ENCODE measurements at regions not wholly inside any gene's neighbourhood (a gene's known extent, or its start where the extent isn't known, plus 50 kb on each side); places are given as distances from the start of the nearest gene placed in this dataset.

GRCh38 chrX:42988700-42989099, 210.7 kb upstream of the PPP1R2C start:
- no peak for DNase-seq
- H3K79me1 ChIP-seq (ENCODE audit: low read length), result peaks cover 1% of the 10 kb centered on the region
- no peak overlapping the region for H3K18ac ChIP-seq (ENCODE audit: low read length)
- H3K9me3 ChIP-seq (ENCODE audit: insufficient read depth, low read depth, low read length), result no peaks in the 10 kb centered on the region
- no peak overlapping the region for H3K27ac ChIP-seq (ENCODE audit: low read depth, low read length)
- H3K36me3 ChIP-seq (ENCODE audit: control insufficient read depth in 1 of 2, insufficient read depth in 2 of 2, low read length in 2 of 2), result no peaks in the 10 kb centered on the region
- H2BK5ac ChIP-seq (ENCODE audit: low read depth, low read length, poor library complexity), result no peak overlapping the region
- no peak overlapping the region for H4K8ac ChIP-seq (ENCODE audit: low read depth, low read length)
- H2AFZ ChIP-seq (ENCODE audit: insufficient read depth, low read length, poor library complexity), result no peak overlapping the region
- H2AK5ac ChIP-seq (ENCODE audit: low read length), result no peak overlapping the region
- no peak overlapping the region for H3K14ac ChIP-seq (ENCODE audit: low read length)
- no peak overlapping the region for H3K4me2 ChIP-seq (ENCODE audit: low read length)
- no peaks in the 10 kb centered on the region for H3K79me2 ChIP-seq (ENCODE audit: control insufficient read depth, insufficient read depth, low read length, poor library complexity)
- H3K27me3 ChIP-seq (ENCODE audit: insufficient read depth, low read length), result no peaks in the 10 kb centered on the region
- no peak overlapping the region for H3K4ac ChIP-seq (ENCODE audit: low read depth, low read length)
- peak overlapping the region; percentile 73 for H4K91ac ChIP-seq (ENCODE audit: low read depth, low read length)
- no peak overlapping the region for H4K12ac ChIP-seq (ENCODE audit: low read depth, low read length)
- peak overlapping the region; percentile 49 for H2BK12ac ChIP-seq (ENCODE audit: low read length)
- H3K4me1 ChIP-seq (ENCODE audit: control insufficient read depth in 1 of 2, insufficient read depth in 2 of 2, low read length in 2 of 2), result peaks cover 0 to 5% of the 10 kb centered on the region in 2 experiments
- no peak overlapping the region for H3K4me3 ChIP-seq (ENCODE audit: low read depth, low read length)
- no CpG with 5 or more reads among the region's 1 CpG for WGBS (ENCODE audit: extremely low coverage, insufficient coverage, insufficient read length)
- no peak overlapping the region for H3K9ac ChIP-seq (ENCODE audit: low read length)
- peak overlapping the region; percentile 66 for H2BK120ac ChIP-seq (ENCODE audit: insufficient read depth, low read length, poor library complexity)
- no peak overlapping the region for H3K23ac ChIP-seq (ENCODE audit: low read length)

DNA sequence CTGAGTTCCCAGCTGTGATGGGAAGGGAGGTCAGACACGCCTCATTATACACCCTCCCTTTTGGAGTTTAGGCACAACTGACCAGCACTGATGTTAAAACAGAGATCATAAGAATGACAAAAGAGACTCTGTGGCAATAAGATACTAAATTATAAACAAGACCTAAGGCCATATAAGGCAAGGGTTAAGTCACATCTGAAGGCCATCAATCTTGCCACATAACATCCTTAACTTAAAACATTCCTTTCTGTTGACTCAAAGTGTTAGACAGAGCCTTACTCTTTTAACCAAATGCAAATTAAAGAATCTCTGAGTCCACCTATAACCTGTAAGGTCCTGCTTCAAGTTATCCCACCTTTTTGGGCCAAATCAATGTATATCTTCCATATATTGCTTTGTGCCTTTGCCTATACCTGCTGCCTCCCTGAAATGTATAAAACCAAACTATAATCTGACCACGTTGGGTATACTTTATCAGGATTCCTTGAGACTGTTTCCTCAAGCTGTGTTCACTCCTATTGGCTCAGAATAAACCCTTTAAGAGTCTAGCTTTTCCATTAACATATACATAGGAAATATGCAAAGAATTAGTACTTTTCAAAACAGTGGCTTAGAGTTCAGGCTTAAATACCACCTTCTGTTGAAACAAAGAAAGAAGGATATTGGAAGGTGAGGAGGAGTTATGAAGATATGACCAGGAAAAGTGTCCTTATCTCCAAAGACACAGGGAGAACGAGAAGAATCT, 214.4 kb upstream of the PPP1R2C start:
- H2BK5ac ChIP-seq (ENCODE audit: low read depth, low read length, poor library complexity), result peak overlapping the region; percentile 89
- peaks cover 0 to 7% of the 10 kb centered on the region in 2 experiments for H3K4me1 ChIP-seq (ENCODE audit: control insufficient read depth in 1 of 2, insufficient read depth in 2 of 2, low read length in 2 of 2)
- no peak overlapping the region for H3K14ac ChIP-seq (ENCODE audit: low read length)
- H3K4me2 ChIP-seq (ENCODE audit: low read length), result no peak overlapping the region
- WGBS (ENCODE audit: extremely low coverage, insufficient coverage, insufficient read length), result no CpG with 5 or more reads among the region's 3 CpGs
- H2AK5ac ChIP-seq (ENCODE audit: low read length), result no peak overlapping the region
- H3K9ac ChIP-seq (ENCODE audit: low read length), result no peak overlapping the region
- no peaks in the 10 kb centered on the region for H3K36me3 ChIP-seq (ENCODE audit: control insufficient read depth in 1 of 2, insufficient read depth in 2 of 2, low read length in 2 of 2)
- no peak overlapping the region for H3K4ac ChIP-seq (ENCODE audit: low read depth, low read length)
- H3K4me3 ChIP-seq (ENCODE audit: low read depth, low read length), result no peak overlapping the region
- H4K8ac ChIP-seq (ENCODE audit: low read depth, low read length), result no peak overlapping the region
- peak overlapping the region; percentile 73 for H4K91ac ChIP-seq (ENCODE audit: low read depth, low read length)
- no peak overlapping the region for H4K12ac ChIP-seq (ENCODE audit: low read depth, low read length)
- H2BK120ac ChIP-seq (ENCODE audit: insufficient read depth, low read length, poor library complexity), result peak overlapping the region; percentile 86
- H3K79me1 ChIP-seq (ENCODE audit: low read length), result peaks cover 1% of the 10 kb centered on the region
- no peaks in the 10 kb centered on the region for H3K9me3 ChIP-seq (ENCODE audit: insufficient read depth, low read depth, low read length)
- H2BK12ac ChIP-seq (ENCODE audit: low read length), result no peak overlapping the region
- H3K27ac ChIP-seq (ENCODE audit: low read depth, low read length), result peak overlapping the region; percentile 86
- DNase-seq, result peak in 1 of 2 donors; percentile 64
- H3K18ac ChIP-seq (ENCODE audit: low read length), result no peak overlapping the region
- H3K79me2 ChIP-seq (ENCODE audit: control insufficient read depth, insufficient read depth, low read length, poor library complexity), result no peaks in the 10 kb centered on the region
- H2AFZ ChIP-seq (ENCODE audit: insufficient read depth, low read length, poor library complexity), result no peak overlapping the region
- no peaks in the 10 kb centered on the region for H3K27me3 ChIP-seq (ENCODE audit: insufficient read depth, low read length)
- H3K23ac ChIP-seq (ENCODE audit: low read length), result no peak overlapping the region

GRCh38 chrX:42996861-42997260, 218.9 kb upstream of the PPP1R2C start:
- Histone ChIP-seq H3K18ac (ENCODE audit: low read length) (no peak overlapping the region), H2BK120ac (ENCODE audit: insufficient read depth, low read length, poor library complexity) (no peak overlapping the region), H2BK12ac (ENCODE audit: low read length) (no peak overlapping the region), H3K4me1 (ENCODE audit: control insufficient read depth in 1 of 2, insufficient read depth in 2 of 2, low read length in 2 of 2) (peaks cover 0 to 4% of the 10 kb centered on the region in 2 experiments), H3K79me2 (ENCODE audit: control insufficient read depth, insufficient read depth, low read length, poor library complexity) (no peaks in the 10 kb centered on the region), H4K8ac (ENCODE audit: low read depth, low read length) (no peak overlapping the region), H4K91ac (ENCODE audit: low read depth, low read length) (no peak overlapping the region), H3K36me3 (ENCODE audit: control insufficient read depth in 1 of 2, insufficient read depth in 2 of 2, low read length in 2 of 2) (no peaks in the 10 kb centered on the region), H3K79me1 (ENCODE audit: low read length) (peaks cover 1% of the 10 kb centered on the region), H3K27ac (ENCODE audit: low read depth, low read length) (no peak overlapping the region), H3K14ac (ENCODE audit: low read length) (no peak overlapping the region), H2AFZ (ENCODE audit: insufficient read depth, low read length, poor library complexity) (no peak overlapping the region), H3K4me3 (ENCODE audit: low read depth, low read length) (no peak overlapping the region), H3K9ac (ENCODE audit: low read length) (no peak overlapping the region), H3K27me3 (ENCODE audit: insufficient read depth, low read length) (no peaks in the 10 kb centered on the region), H2AK5ac (ENCODE audit: low read length) (no peak overlapping the region), H3K9me3 (ENCODE audit: insufficient read depth, low read depth, low read length) (no peaks in the 10 kb centered on the region), H3K4ac (ENCODE audit: low read depth, low read length) (no peak overlapping the region), H3K4me2 (ENCODE audit: low read length) (no peak overlapping the region), H2BK5ac (ENCODE audit: low read depth, low read length, poor library complexity) (no peak overlapping the region), H4K12ac (ENCODE audit: low read depth, low read length) (no peak overlapping the region), H3K23ac (ENCODE audit: low read length) (no peak overlapping the region)
- no CpG with 5 or more reads among the region's 3 CpGs for WGBS (ENCODE audit: extremely low coverage, insufficient coverage, insufficient read length)
- no peak for DNase-seq

DNA sequence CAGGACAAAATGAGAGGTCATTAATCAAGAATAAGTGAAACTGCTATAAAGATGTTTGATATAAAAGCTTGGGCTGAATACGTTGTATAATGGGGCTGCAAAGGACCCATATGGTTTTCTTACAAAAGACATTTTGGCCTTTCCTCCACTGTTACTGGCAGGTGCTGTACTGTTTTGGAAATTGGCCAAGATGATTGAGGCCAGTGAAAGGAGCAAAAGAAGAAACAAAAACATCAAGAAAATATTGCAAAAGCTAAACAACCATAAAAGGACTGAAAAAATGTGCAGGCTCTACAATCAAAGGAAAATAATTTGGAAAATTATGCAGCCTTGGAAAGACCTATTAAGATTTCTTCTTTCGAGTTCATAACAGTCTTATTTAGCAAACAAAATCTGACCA, 222.2 kb upstream of the PPP1R2C start:
- Histone ChIP-seq H3K23ac (ENCODE audit: low read length) (no peak overlapping the region), H3K36me3 (ENCODE audit: control insufficient read depth in 1 of 2, insufficient read depth in 2 of 2, low read length in 2 of 2) (no peaks in the 10 kb centered on the region), H2BK120ac (ENCODE audit: insufficient read depth, low read length, poor library complexity) (no peak overlapping the region), H3K79me2 (ENCODE audit: control insufficient read depth, insufficient read depth, low read length, poor library complexity) (no peaks in the 10 kb centered on the region), H3K27ac (ENCODE audit: low read depth, low read length) (no peak overlapping the region), H3K27me3 (ENCODE audit: insufficient read depth, low read length) (no peaks in the 10 kb centered on the region), H3K4me3 (ENCODE audit: low read depth, low read length) (no peak overlapping the region), H2BK12ac (ENCODE audit: low read length) (no peak overlapping the region), H3K4me2 (ENCODE audit: low read length) (no peak overlapping the region), H4K12ac (ENCODE audit: low read depth, low read length) (no peak overlapping the region), H3K79me1 (ENCODE audit: low read length) (no peaks in the 10 kb centered on the region), H3K4me1 (ENCODE audit: control insufficient read depth in 1 of 2, insufficient read depth in 2 of 2, low read length in 2 of 2) (peaks cover 0 to 2% of the 10 kb centered on the region in 2 experiments), H2BK5ac (ENCODE audit: low read depth, low read length, poor library complexity) (no peak overlapping the region), H4K91ac (ENCODE audit: low read depth, low read length) (no peak overlapping the region), H3K9ac (ENCODE audit: low read length) (no peak overlapping the region), H2AFZ (ENCODE audit: insufficient read depth, low read length, poor library complexity) (no peak overlapping the region), H2AK5ac (ENCODE audit: low read length) (no peak overlapping the region), H3K4ac (ENCODE audit: low read depth, low read length) (no peak overlapping the region), H3K14ac (ENCODE audit: low read length) (no peak overlapping the region), H3K18ac (ENCODE audit: low read length) (no peak overlapping the region), H4K8ac (ENCODE audit: low read depth, low read length) (no peak overlapping the region), H3K9me3 (ENCODE audit: insufficient read depth, low read depth, low read length) (no peaks in the 10 kb centered on the region)
- no CpG with 5 or more reads among the region's 2 CpGs for WGBS (ENCODE audit: extremely low coverage, insufficient coverage, insufficient read length)
- DNase-seq, result peak in 1 of 2 donors; percentile 58

All from trophoblast cell (in vitro differentiated cells and primary cell).